H1 (cell line): ENCODE measurements at regions not wholly inside any gene's neighbourhood (a gene's known extent, or its start where the extent isn't known, plus 50 kb on each side); places are given as distances from the start of the nearest gene placed in this dataset.

Experiments
- CTCF ChIA-PET: fragments of 300-600 bp; sonication (Branson Sonifier 250); formaldehyde crosslinking; loops from one replicate; lab custom pipeline; 2021; ENCODE audit not compliant: partially characterized antibody; lab: Charles Lee
- POLR2A ChIA-PET: fragments of 300-600 bp; sonication (Branson Sonifier 250); formaldehyde crosslinking; loops from one replicate; lab custom pipeline; 2021; ENCODE audit warnings: inconsistent platforms; ENCODE audit not compliant: partially characterized antibody; lab: Charles Lee
- DNase-seq, 2 experiments: peaks; one replicate each; pipeline versions ENCODE4 v3.0.0 to v3.0.0-alpha.2; 2010 to 2022; ENCODE audit warnings: low spot score in 2 of 2, low read depth in 1 of 2, mixed read lengths in 1 of 2
- FAIRE-seq: peaks from 2 replicates; lab custom pipeline; 2011; peaks lifted over from hg19 to GRCh38; lab: Jason Lieb, UNC
- H2AFZ ChIP-seq: 2 replicates; pipeline ENCODE4 v1.8.1; 2012; ENCODE audit warnings: low read length, inconsistent platforms
- H2AK5ac ChIP-seq: 2 replicates; pipeline ENCODE4 v1.6.1; 2013; ENCODE audit warnings: low read depth, low read length
- H2BK120ac ChIP-seq: replicated peaks from 2 replicates; pipeline ENCODE3; 2013; ENCODE audit warnings: low read depth, low read length, inconsistent platforms
- H2BK12ac ChIP-seq: 2 replicates; pipeline ENCODE4 v1.6.1; 2013; ENCODE audit warnings: low read depth, low read length
- H2BK15ac ChIP-seq: 2 replicates; pipeline ENCODE4 v1.6.1; 2013; ENCODE audit warnings: low read length
- H2BK20ac ChIP-seq: 2 replicates; pipeline ENCODE4 v1.6.1; 2013; ENCODE audit warnings: low read length
- H2BK5ac ChIP-seq: 2 replicates; pipeline ENCODE4 v1.6.1; 2013; ENCODE audit warnings: low read depth, low read length
- H3K14ac ChIP-seq: 2 replicates; pipeline ENCODE4 v1.6.1; 2013; ENCODE audit warnings: inconsistent platforms; ENCODE audit not compliant: insufficient read length
- H3K18ac ChIP-seq: 2 replicates; pipeline ENCODE4 v1.6.1; 2013; ENCODE audit warnings: low read length; ENCODE audit errors: extremely low read depth
- H3K23ac ChIP-seq: 2 replicates; pipeline ENCODE4 v1.6.1; 2013; ENCODE audit warnings: inconsistent platforms; ENCODE audit not compliant: insufficient read length
- H3K23me2 ChIP-seq: 2 replicates; pipeline ENCODE4 v1.6.1; 2013; ENCODE audit warnings: low read depth, low read length
- H3K27ac ChIP-seq: 2 replicates; pipeline ENCODE4 v1.6.1; 2011; ENCODE audit warnings: low read depth, low read length, inconsistent platforms
- H3K27me3 ChIP-seq, 4 experiments: replicated peaks in 1 of 4; 1 replicate in 1 of 4; 2 replicates in 3 of 4; pipeline versions ENCODE4 v1.6.1 to v1.8.1; 2011 to 2013; ENCODE audit warnings: low read length in 3 of 4, mild to moderate bottlenecking in 3 of 4, inconsistent platforms in 2 of 4, mixed read lengths in 2 of 4, moderate library complexity in 1 of 4; ENCODE audit not compliant: control insufficient read depth in 3 of 4, insufficient read depth in 3 of 4; ENCODE audit errors: extremely low read depth in 1 of 4
- H3K36me3 ChIP-seq, 4 experiments: 2 replicates each; pipeline versions ENCODE4 v1.6.1 to v1.8.1; 2011 to 2013; ENCODE audit warnings: mild to moderate bottlenecking in 4 of 4, low read length in 3 of 4, moderate library complexity in 2 of 4, control low read depth in 1 of 4, inconsistent platforms in 1 of 4; ENCODE audit not compliant: insufficient read depth in 4 of 4, control insufficient read depth in 2 of 4
- H3K4ac ChIP-seq: replicated peaks from 2 replicates; pipeline ENCODE3; 2013; ENCODE audit warnings: low read length, low read depth, mixed read lengths, inconsistent platforms; ENCODE audit not compliant: insufficient read length
- H3K4me1 ChIP-seq, 4 experiments: replicated peaks in 1 of 4; 1 replicate in 1 of 4; 2 replicates in 3 of 4; pipeline versions ENCODE4 v1.6.1 to v1.8.1; 2011 to 2013; ENCODE audit warnings: low read length in 3 of 4, inconsistent platforms in 2 of 4, mixed read lengths in 1 of 4; ENCODE audit not compliant: insufficient read depth in 4 of 4, control insufficient read depth in 3 of 4
- H3K4me2 ChIP-seq, 2 experiments: 2 replicates each; pipeline versions ENCODE4 v1.6.1 to v1.8.1; 2011 to 2013; ENCODE audit warnings: low read depth in 2 of 2, low read length in 2 of 2, control low read depth in 1 of 2, inconsistent platforms in 1 of 2, mild to moderate bottlenecking in 1 of 2; ENCODE audit not compliant: insufficient read depth in 1 of 2
- H3K4me3 ChIP-seq, 4 experiments: fragments of 200-600, 300-600 bp in 1 of 4; sonication (generic), shearing (Covaris generic), sonication (Bioruptor Twin) in 1 of 4; 2 replicates each; pipeline versions ENCODE4 v1.5.1 to v1.8.1; 2011 to 2016; ENCODE audit warnings: low read length in 4 of 4, low read depth in 3 of 4, control low read depth in 2 of 4, inconsistent platforms in 2 of 4, mild to moderate bottlenecking in 2 of 4, mixed read lengths in 1 of 4, moderate library complexity in 1 of 4; ENCODE audit not compliant: insufficient read depth in 2 of 4; ENCODE audit errors: extremely low read depth in 1 of 4
- H3K56ac ChIP-seq: replicated peaks from 2 replicates; pipeline ENCODE3; 2013; ENCODE audit warnings: low read depth, mild to moderate bottlenecking, mixed read lengths, low read length, inconsistent platforms; ENCODE audit not compliant: insufficient read length
- H3K79me1 ChIP-seq: 2 replicates; pipeline ENCODE4 v1.6.1; 2013; ENCODE audit warnings: low read depth, low read length, control low read depth
- H3K79me2 ChIP-seq, 2 experiments: 2 replicates each; pipeline versions ENCODE4 v1.6.1 to v1.8.1; 2012 to 2013; ENCODE audit warnings: low read length in 2 of 2, mild to moderate bottlenecking in 2 of 2, inconsistent platforms in 1 of 2; ENCODE audit not compliant: insufficient read depth in 2 of 2, control insufficient read depth in 1 of 2
- H3K9ac ChIP-seq, 4 experiments: replicated peaks in 1 of 4; 1 replicate in 1 of 4; 2 replicates in 3 of 4; pipeline versions ENCODE4 v1.6.1 to v1.8.1; 2011 to 2013; ENCODE audit warnings: low read depth in 3 of 4, low read length in 3 of 4, control low read depth in 2 of 4, mild to moderate bottlenecking in 2 of 4, moderate library complexity in 2 of 4, inconsistent platforms in 1 of 4; ENCODE audit errors: extremely low read depth in 1 of 4
- H3K9me3 ChIP-seq, 2 experiments: 2 replicates each; pipeline versions ENCODE4 v1.6.1 to v1.8.1; 2012 to 2013; ENCODE audit warnings: mild to moderate bottlenecking in 2 of 2, moderate library complexity in 2 of 2, control low read depth in 1 of 2, inconsistent platforms in 1 of 2, low read depth in 1 of 2, low read length in 1 of 2, mixed read lengths in 1 of 2; ENCODE audit not compliant: insufficient read depth in 2 of 2
- H4K20me1 ChIP-seq, 2 experiments: replicated peaks in 1 of 2; 2 replicates each; pipeline versions ENCODE3 to v1.8.1; 2011 to 2013; ENCODE audit warnings: inconsistent platforms in 2 of 2, low read length in 2 of 2, mild to moderate bottlenecking in 1 of 2; ENCODE audit not compliant: insufficient read depth in 2 of 2, control insufficient read depth in 1 of 2
- H4K5ac ChIP-seq: 2 replicates; pipeline ENCODE4 v1.6.1; 2013; ENCODE audit warnings: low read length, low read depth, mixed read lengths, inconsistent platforms; ENCODE audit not compliant: insufficient read length
- H4K8ac ChIP-seq: 2 replicates; pipeline ENCODE4 v1.8.0; 2013; ENCODE audit warnings: mild to moderate bottlenecking, moderate library complexity, low read length, inconsistent platforms; ENCODE audit not compliant: insufficient read depth; ENCODE audit errors: extremely low read depth
- H4K91ac ChIP-seq: replicated peaks from 2 replicates; pipeline ENCODE3; 2013; ENCODE audit warnings: low read length, mixed read lengths, inconsistent platforms; ENCODE audit not compliant: insufficient read length
- BACH1 ChIP-seq: IDR thresholded peaks from 2 replicates; pipeline ENCODE4 v1.6.1; 2012; ENCODE audit warnings: low read length, improper control_type of control experiment
- WGBS, 2 experiments: shearing (Covaris generic) in 1 of 2; methylation state at CpG; one replicate each; pipeline versions ENCODE4 v1.1.6 to v1.1.7; 2013 to 2015; ENCODE audit warnings: low lambda C conversion rate in 2 of 2, mixed read lengths in 2 of 2, inconsistent platforms in 1 of 2, low coverage in 1 of 2, missing lambda C conversion rate in 1 of 2; ENCODE audit not compliant: insufficient replicate concordance in 2 of 2, insufficient coverage in 1 of 2, insufficient read length in 1 of 2; ENCODE audit errors: extremely low coverage in 1 of 2, missing lambda C conversion rate in 1 of 2; 5-methylcytosine and 5-hydroxymethylcytosine counted together

- no peak overlapping the region for H2BK120ac ChIP-seq
- no peaks in the 10 kb centered on the region for H4K20me1 ChIP-seq
- no peak for DNase-seq
- H3K56ac ChIP-seq: no peak overlapping the region
- no peak overlapping the region for H4K91ac ChIP-seq
- H3K4me2 ChIP-seq: no peak overlapping the region
- no peak overlapping the region for H2BK5ac ChIP-seq
- ChIA-PET POLR2A (no interaction called here), CTCF (interaction anchor here (0.8 kb wide), 1 partner anchor 32 kb away, joined by 3 read pairs; no protein-coding TSS in a partner anchor)
- H2BK20ac ChIP-seq: no peak overlapping the region
- no peak overlapping the region for H2BK15ac ChIP-seq
- FAIRE-seq: no peak
- H3K27me3 ChIP-seq: no peaks in the 10 kb centered on the region
- no peak overlapping the region for H2AFZ ChIP-seq
- no peak overlapping the region for H3K4ac ChIP-seq
- H3K14ac ChIP-seq: no peak overlapping the region
- H4K5ac ChIP-seq: no peak overlapping the region
- H3K4me3 ChIP-seq: no peak overlapping the region
- H3K23ac ChIP-seq: no peak overlapping the region
- no peak overlapping the region for H3K18ac ChIP-seq
- no peak overlapping the region for H2BK12ac ChIP-seq
- H3K27ac ChIP-seq: no peak overlapping the region
- no peaks in the 10 kb centered on the region for H3K79me2 ChIP-seq
- no peaks in the 10 kb centered on the region for H3K36me3 ChIP-seq
- no peak overlapping the region for H2AK5ac ChIP-seq
- H3K9ac ChIP-seq: no peak overlapping the region
- no peaks in the 10 kb centered on the region for H3K79me1 ChIP-seq
- H3K23me2 ChIP-seq: no peaks in the 10 kb centered on the region
- H3K4me1 ChIP-seq: no peaks in the 10 kb centered on the region
- H4K8ac ChIP-seq: no peak overlapping the region
- no peaks in the 10 kb centered on the region for H3K9me3 ChIP-seq
- 94% methylated on average over 3 of the region's 3 CpGs; no CpG with 5 or more reads in 1 of the 2 experiments for WGBS, 2 experiments
- no peak for TF ChIP-seq BACH1
These were observed 235.1 kb upstream of the MEOX2 start for GRCh38 chr7:15921576-15921975.
